Gastroesophageal sphincter (tissue), 3 donors: ENCODE measurements at regions not wholly inside any gene's neighbourhood (a gene's known extent, or its start where the extent isn't known, plus 50 kb on each side); places are given as distances from the start of the nearest gene placed in this dataset.

Source experiments
- POLR2A ChIP-seq, 2 donors: fragments of 450-650 bp; IDR thresholded peaks; one replicate each; pipeline ENCODE4 v1.6.1; 2017; ENCODE audit warnings: antibody characterized with exemption in 2 of 2, mild to moderate bottlenecking in 2 of 2, moderate library complexity in 1 of 2
- TF ChIP-seq, protein P1 (sequence below), 4 experiments: fragments of 200-600 bp in 2 of 4; fragments of 450-650 bp in 2 of 4; sonication (generic) in 1 of 4; IDR thresholded peaks; one replicate each; pipeline ENCODE4 v1.5.1; 2017 to 2019; ENCODE audit warnings: antibody characterized with exemption in 4 of 4, mild to moderate bottlenecking in 2 of 4, moderate library complexity in 2 of 4

DNA sequence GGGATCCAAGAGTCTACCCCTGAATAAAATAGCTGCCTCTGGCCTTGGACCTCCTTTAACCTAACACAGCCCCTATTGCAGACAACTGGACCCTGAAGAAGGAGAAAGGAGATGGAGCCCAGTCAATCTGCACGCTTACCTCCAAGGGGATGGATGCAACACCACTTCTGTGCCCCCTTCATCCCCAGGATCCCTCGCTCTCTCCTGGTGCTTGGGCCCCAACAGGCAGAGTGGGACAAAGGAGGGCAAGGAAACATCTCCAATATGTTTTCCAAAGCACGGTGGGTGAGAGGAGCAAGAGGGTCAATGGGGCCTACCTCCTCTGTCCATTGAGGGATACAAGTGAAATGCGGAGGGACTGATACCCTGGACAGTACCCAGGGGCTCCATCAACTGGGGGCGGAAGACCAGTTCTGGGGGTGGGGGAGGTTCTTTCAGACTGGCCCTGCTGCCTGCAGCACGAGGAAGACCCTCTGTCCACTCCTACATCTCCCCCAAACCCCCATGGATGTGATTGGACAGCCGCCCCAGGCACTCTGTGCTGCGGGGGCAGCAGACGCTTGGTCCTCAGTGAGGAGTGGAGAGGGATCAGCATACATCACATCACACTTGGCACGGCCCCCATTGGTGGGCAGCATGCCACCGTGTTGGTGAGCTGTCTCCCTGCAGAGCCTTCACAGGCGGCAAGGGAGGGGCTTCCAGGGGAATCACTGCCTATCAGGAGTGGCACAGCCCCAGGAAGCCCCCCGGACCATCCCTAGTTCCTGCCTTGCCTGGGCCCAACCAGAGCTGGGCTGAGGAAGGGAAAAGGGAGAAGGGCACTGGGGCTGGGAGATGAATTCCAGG is 70.6 kb downstream of the MRPL14 start:
- TF ChIP-seq, protein P1, sequence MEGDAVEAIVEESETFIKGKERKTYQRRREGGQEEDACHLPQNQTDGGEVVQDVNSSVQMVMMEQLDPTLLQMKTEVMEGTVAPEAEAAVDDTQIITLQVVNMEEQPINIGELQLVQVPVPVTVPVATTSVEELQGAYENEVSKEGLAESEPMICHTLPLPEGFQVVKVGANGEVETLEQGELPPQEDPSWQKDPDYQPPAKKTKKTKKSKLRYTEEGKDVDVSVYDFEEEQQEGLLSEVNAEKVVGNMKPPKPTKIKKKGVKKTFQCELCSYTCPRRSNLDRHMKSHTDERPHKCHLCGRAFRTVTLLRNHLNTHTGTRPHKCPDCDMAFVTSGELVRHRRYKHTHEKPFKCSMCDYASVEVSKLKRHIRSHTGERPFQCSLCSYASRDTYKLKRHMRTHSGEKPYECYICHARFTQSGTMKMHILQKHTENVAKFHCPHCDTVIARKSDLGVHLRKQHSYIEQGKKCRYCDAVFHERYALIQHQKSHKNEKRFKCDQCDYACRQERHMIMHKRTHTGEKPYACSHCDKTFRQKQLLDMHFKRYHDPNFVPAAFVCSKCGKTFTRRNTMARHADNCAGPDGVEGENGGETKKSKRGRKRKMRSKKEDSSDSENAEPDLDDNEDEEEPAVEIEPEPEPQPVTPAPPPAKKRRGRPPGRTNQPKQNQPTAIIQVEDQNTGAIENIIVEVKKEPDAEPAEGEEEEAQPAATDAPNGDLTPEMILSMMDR (IDR thresholded peaks at IDR 0.05), result no peak
- no peak for TF ChIP-seq POLR2A (IDR thresholded peaks at IDR 0.05)
